ENCODE measurements at regions not wholly inside any gene's neighbourhood (a gene's known extent, or its start where the extent isn't known, plus 50 kb on each side); places are given as distances from the start of the nearest gene placed in this dataset.
"Not testable (repeated sequence)": the region's sequence is repeated elsewhere in the genome, so short reads cannot be mapped to it uniquely, and the experiment has no call there.

DNA sequence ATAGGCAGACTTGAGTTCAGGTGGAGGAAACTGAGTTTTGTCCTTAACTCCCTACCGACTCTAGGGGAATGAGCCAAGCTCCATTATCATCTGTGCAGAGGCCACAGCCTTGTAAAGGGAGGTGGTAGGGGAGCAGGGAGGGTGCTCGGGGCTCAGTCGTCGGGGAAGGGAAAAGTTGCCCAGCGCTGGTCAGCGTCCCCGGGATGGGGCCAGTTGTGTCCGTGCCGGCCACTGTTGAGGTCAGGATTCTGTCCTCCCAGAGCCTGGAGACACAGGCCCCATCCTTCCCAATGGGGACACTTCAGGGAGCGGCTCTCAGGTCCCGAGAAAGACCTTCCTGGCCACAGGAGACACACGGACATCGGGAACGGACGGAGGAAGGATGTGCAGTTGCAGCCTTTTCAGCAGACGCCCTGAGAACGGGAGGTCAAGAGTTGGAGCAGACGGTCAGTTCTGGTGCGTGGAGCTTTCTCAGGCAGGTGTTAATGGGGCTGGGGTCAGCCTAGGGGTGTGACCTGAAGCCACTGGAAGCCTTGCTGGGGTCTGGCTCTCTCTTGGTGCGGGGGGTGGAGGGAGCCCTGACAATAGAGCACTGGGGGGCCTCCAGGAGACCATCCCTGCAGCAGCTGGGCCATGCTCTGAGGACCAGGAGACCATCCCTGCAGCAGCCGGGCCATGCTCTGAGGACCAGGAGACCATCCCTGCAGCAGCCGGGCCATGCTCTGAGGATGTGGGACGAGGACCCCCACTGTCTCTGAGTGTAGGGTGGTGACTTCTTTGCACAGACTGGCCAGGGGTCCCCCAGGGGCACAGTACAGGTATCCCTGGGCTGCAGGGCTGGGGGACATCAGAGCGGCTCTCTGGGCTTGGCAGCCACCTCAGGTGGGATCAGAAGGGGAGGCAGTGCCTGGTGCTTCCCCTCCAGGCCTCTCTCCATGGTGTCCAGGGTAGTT lies 394.7 kb downstream of the TMEM121 start:
- not testable (repeated sequence) for TF ChIP-seq POLR2A, POLR2AphosphoS5, TAF1 (IDR thresholded peaks at IDR 0.05; ENCODE audit: low read depth, low read length)
